Keratinocyte (primary cell): ENCODE measurements at regions not wholly inside any gene's neighbourhood (a gene's known extent, or its start where the extent isn't known, plus 50 kb on each side); places are given as distances from the start of the nearest gene placed in this dataset.

Source experiments
- EZH2 ChIP-seq: IDR thresholded peaks from one replicate; pipeline ENCODE4 v1.6.1; 2012; ENCODE audit warnings: inconsistent platforms, mild to moderate bottlenecking, low read length, moderate library complexity
- TF ChIP-seq, protein P1 (sequence below), 3 experiments: IDR thresholded peaks in 1 of 3; conservative IDR thresholded peaks in 1 of 3; optimal IDR thresholded peaks in 1 of 3; 2 replicates in 2 of 3; 3 replicates in 1 of 3; pipeline versions ENCODE3 to v1.5.1; 2011; ENCODE audit warnings: low read length in 3 of 3, mild to moderate bottlenecking in 3 of 3, moderate library complexity in 2 of 3, control low read depth in 1 of 3, inconsistent platforms in 1 of 3; ENCODE audit not compliant: insufficient read depth in 2 of 3; ENCODE audit errors: extremely low read depth in 1 of 3

DNA sequence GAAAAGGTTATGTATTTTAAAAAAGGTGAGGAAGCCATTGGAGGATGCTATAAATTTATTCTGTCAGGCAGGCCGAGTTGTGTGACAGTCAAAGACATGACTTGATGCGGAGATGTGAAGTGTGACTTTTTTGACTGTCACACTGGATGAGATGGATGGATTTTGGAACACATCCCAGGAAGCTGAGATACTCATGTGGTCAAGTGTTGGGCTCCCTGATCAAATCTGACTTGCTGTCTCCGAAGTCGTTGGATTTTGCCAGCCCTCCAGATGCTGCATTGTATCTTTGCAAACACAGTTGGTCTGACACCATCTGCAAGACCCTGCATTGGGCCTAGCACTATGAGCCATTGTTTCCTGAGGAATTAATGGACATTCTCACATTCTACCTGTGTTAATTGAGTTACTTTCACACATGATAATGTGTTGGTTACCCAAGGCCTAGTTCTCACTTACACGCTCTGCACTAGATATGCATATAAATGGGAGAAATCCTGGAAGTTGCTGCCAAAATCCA lies 204.0 kb upstream of the PRKD1 start:
- TF ChIP-seq, protein P1, sequence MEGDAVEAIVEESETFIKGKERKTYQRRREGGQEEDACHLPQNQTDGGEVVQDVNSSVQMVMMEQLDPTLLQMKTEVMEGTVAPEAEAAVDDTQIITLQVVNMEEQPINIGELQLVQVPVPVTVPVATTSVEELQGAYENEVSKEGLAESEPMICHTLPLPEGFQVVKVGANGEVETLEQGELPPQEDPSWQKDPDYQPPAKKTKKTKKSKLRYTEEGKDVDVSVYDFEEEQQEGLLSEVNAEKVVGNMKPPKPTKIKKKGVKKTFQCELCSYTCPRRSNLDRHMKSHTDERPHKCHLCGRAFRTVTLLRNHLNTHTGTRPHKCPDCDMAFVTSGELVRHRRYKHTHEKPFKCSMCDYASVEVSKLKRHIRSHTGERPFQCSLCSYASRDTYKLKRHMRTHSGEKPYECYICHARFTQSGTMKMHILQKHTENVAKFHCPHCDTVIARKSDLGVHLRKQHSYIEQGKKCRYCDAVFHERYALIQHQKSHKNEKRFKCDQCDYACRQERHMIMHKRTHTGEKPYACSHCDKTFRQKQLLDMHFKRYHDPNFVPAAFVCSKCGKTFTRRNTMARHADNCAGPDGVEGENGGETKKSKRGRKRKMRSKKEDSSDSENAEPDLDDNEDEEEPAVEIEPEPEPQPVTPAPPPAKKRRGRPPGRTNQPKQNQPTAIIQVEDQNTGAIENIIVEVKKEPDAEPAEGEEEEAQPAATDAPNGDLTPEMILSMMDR (optimal IDR thresholded peaks at IDR 0.05 in 1 of 3, IDR thresholded peaks at IDR 0.05 in 1 of 3, conservative IDR thresholded peaks at IDR 0.05 in 1 of 3; ENCODE audit: extremely low read depth in 1 of 3, insufficient read depth in 2 of 3, low read length in 3 of 3), result no peak
- no peak for TF ChIP-seq EZH2
